ENCODE measurements at regions not wholly inside any gene's neighbourhood (a gene's known extent, or its start where the extent isn't known, plus 50 kb on each side); places are given as distances from the start of the nearest gene placed in this dataset.
A peak's percentile ranks its signal among the peaks of the same experiment; 100 is the strongest.

DNA sequence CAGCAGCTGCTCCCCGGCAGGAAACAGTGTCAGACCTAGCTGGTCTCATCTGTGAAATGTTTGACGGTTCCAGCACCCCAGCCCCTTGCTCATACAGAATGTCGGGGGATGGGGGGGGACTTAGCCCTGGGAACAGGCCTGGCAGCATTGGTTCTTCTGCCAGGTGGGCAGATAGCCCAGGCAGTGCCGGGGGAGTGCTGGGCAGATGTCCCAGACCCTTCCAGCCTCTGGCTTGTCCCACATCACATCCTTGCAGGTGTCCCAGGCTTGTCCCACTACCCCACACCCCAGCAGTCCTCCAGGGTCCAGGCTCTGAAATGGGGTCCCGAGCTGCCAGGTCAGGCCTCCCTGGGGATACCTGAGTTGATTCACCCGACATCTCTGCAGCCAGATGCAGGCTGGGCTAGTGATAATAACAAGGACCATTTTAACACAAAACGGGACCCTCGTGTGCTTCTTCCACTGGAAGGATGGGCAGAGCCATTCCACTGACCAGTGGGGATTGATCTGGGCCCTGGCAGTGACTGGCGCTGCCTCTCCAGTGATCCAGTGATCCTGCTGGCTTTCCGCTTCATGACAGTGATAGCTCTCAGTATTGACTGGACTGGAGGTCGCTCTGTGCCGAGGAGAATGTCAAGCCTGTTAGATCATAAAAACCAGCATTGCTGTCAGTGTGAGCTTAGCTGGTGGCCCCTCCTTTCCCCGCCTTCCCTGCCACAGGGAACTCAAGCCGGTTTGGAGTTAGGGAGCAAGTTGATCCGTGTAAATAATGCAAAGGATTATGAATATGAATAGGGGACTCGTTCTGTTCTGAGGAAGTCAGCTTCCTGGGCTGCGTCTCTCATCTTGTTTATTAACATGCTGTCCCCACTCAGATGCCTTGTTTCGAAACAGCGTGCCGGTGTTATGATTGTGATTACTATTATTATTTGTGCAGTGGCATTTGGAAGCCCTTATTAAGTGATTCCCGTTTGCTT, 180.6 kb downstream of the AACS start:
- Histone ChIP-seq H3K4me3 (ENCODE audit: low read depth, low read length, poor library complexity, severe bottlenecking) (no peak overlapping the region), H3K27ac (ENCODE audit: low read depth, low read length, poor library complexity, severe bottlenecking) (no peak overlapping the region), H3K9me3 (ENCODE audit: low read length) (no peaks in the 10 kb centered on the region), H3K4me2 (ENCODE audit: low read length) (no peak overlapping the region), H3K79me2 (ENCODE audit: insufficient read depth, low read depth, low read length) (no peaks in the 10 kb centered on the region), H3K4me1 (ENCODE audit: insufficient read depth, low read length, poor library complexity, severe bottlenecking) (peaks cover 35% of the 10 kb centered on the region), H3K36me3 (ENCODE audit: insufficient read depth, low read length) (no peaks in the 10 kb centered on the region), H4K20me1 (ENCODE audit: insufficient read depth, low read length) (no peaks in the 10 kb centered on the region), H3K9me2 (ENCODE audit: insufficient read depth, low read length) (no peaks in the 10 kb centered on the region), H2AFZ (ENCODE audit: low read length) (no peak overlapping the region)
- intact Hi-C loops (cut with micrococcal nuclease; ENCODE audit: unreplicated experiment), result loop anchor here (5.0 kb wide), 1 partner anchor 101 kb away; no protein-coding TSS in a partner anchor
- no TSS peak for BruUV-seq (replicated peaks)
- DNase-seq (ENCODE audit: low spot score), result no peak
- POLR2A ChIA-PET, result no interaction called here
- CTCF ChIA-PET (ENCODE audit: unreplicated experiment), result no interaction called here
- no peak for TF ChIP-seq EZH2phosphoT487 (IDR thresholded peaks at IDR 0.05; ENCODE audit: borderline replicate concordance, low read depth, low read length)

DNA sequence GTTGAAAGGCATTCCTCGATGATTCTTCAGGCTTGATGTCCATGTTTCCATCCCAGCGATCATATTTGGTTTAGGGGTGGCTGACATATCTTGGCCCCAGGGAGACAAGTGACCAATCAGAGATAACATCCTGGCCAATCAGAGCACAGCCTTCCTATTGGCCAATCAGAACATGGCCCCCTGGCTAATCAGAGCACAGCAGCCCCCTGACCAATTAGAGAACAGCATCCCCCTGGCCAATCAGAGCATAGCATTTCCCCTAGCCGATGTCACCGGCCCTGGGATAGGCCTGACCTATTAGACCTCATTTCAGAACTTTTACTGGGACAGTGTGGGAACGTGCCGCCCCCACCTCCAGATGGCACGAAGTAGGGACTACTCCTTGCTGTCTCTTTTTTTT, 182.2 kb downstream of the AACS start:
- peaks cover 44% of the 10 kb centered on the region for H3K4me1 ChIP-seq (ENCODE audit: insufficient read depth, low read length, poor library complexity, severe bottlenecking)
- H3K36me3 ChIP-seq (ENCODE audit: insufficient read depth, low read length), result no peaks in the 10 kb centered on the region
- peak overlapping the region; percentile 88 for H3K27ac ChIP-seq (ENCODE audit: low read depth, low read length, poor library complexity, severe bottlenecking)
- CTCF ChIA-PET (ENCODE audit: unreplicated experiment), result no interaction called here
- no peaks in the 10 kb centered on the region for H4K20me1 ChIP-seq (ENCODE audit: insufficient read depth, low read length)
- H3K79me2 ChIP-seq (ENCODE audit: insufficient read depth, low read depth, low read length), result no peaks in the 10 kb centered on the region
- TF ChIP-seq, protein P1, sequence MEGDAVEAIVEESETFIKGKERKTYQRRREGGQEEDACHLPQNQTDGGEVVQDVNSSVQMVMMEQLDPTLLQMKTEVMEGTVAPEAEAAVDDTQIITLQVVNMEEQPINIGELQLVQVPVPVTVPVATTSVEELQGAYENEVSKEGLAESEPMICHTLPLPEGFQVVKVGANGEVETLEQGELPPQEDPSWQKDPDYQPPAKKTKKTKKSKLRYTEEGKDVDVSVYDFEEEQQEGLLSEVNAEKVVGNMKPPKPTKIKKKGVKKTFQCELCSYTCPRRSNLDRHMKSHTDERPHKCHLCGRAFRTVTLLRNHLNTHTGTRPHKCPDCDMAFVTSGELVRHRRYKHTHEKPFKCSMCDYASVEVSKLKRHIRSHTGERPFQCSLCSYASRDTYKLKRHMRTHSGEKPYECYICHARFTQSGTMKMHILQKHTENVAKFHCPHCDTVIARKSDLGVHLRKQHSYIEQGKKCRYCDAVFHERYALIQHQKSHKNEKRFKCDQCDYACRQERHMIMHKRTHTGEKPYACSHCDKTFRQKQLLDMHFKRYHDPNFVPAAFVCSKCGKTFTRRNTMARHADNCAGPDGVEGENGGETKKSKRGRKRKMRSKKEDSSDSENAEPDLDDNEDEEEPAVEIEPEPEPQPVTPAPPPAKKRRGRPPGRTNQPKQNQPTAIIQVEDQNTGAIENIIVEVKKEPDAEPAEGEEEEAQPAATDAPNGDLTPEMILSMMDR (conservative IDR thresholded peaks at IDR 0.05; ENCODE audit: low read length), result no peak
- no peak for TF ChIP-seq EZH2phosphoT487 (IDR thresholded peaks at IDR 0.05; ENCODE audit: borderline replicate concordance, low read depth, low read length)
- intact Hi-C loops (cut with micrococcal nuclease; ENCODE audit: unreplicated experiment), result loop anchor here (5.0 kb wide), 1 partner anchor 100 kb away; no protein-coding TSS in a partner anchor
- H2AFZ ChIP-seq (ENCODE audit: low read length), result no peak overlapping the region; the same call in 1 of the 2 replicates
- DNase-seq (ENCODE audit: low spot score), result no peak
- POLR2A ChIA-PET, result no interaction called here
- H3K4me3 ChIP-seq (ENCODE audit: low read depth, low read length, poor library complexity, severe bottlenecking), result no peak overlapping the region
- no peaks in the 10 kb centered on the region for H3K9me3 ChIP-seq (ENCODE audit: low read length)
- H3K9me2 ChIP-seq (ENCODE audit: insufficient read depth, low read length), result no peaks in the 10 kb centered on the region
- no peak overlapping the region for H3K4me2 ChIP-seq (ENCODE audit: low read length)
- BruUV-seq (replicated peaks), result no TSS peak

DNA sequence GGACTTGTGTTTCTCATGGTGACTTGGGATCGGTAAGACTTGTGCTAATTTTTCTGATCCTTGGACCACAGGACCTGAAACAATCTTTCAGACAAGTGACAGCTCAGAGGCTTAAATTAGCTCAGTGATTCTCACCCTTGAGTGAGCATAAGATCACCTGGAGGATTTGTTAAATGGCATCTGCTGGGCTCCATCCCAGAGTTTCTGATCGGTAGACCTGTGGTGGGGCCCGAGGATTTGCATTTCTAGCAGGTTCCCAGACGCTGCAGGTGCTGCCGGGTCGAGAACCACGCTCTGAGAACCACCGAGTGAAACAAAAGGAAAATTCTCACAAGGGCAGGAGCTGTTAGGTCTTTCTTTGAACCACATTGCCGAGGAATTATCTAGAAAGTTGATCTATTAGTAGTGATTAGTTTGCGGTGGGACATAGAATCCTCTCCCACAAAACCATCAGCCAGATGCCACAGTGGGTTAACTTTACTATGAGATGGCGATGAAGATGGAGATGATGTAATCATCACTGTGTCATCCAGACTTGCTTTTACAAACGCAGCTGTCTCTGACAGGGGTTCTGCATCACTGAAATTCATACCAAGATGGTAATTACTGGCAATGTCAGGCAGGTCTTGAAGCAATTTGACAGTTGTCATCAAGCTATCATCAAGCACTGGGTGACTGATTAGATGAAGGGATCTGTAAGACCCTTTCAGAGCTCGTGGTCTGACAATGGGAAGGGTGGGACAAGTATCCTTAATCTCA, 184.0 kb downstream of the AACS start:
- peak overlapping the region; percentile 69 for H3K4me2 ChIP-seq (ENCODE audit: low read length)
- H3K4me3 ChIP-seq (ENCODE audit: low read depth, low read length, poor library complexity, severe bottlenecking), result peak overlapping the region; percentile 38
- H4K20me1 ChIP-seq (ENCODE audit: insufficient read depth, low read length), result no peaks in the 10 kb centered on the region
- BruUV-seq (replicated peaks), result TSS peak; percentile 55
- DNase-seq (ENCODE audit: low spot score), result peak; percentile 87
- H3K27ac ChIP-seq (ENCODE audit: low read depth, low read length, poor library complexity, severe bottlenecking), result peak overlapping the region; percentile 88
- H3K36me3 ChIP-seq (ENCODE audit: insufficient read depth, low read length), result no peaks in the 10 kb centered on the region
- peaks cover 44% of the 10 kb centered on the region for H3K4me1 ChIP-seq (ENCODE audit: insufficient read depth, low read length, poor library complexity, severe bottlenecking)
- intact Hi-C loops (cut with micrococcal nuclease; ENCODE audit: unreplicated experiment), result loop anchor here (2.0 to 5.0 kb wide), 2 partner anchors 58 to 98 kb away; no protein-coding TSS in a partner anchor
- H3K9me3 ChIP-seq (ENCODE audit: low read length), result no peaks in the 10 kb centered on the region
- CTCF ChIA-PET (ENCODE audit: unreplicated experiment), result interaction anchor here (1.0 to 2.2 kb wide), 3 partner anchors 9 to 84 kb away, joined by 3 to 6 read pairs (median 5); no protein-coding TSS in a partner anchor
- no peak for TF ChIP-seq EZH2phosphoT487 (IDR thresholded peaks at IDR 0.05; ENCODE audit: borderline replicate concordance, low read depth, low read length)
- TF ChIP-seq, protein P1 (conservative IDR thresholded peaks at IDR 0.05; ENCODE audit: low read length), result no peak
- H3K79me2 ChIP-seq (ENCODE audit: insufficient read depth, low read depth, low read length), result no peaks in the 10 kb centered on the region
- no peaks in the 10 kb centered on the region for H3K9me2 ChIP-seq (ENCODE audit: insufficient read depth, low read length)
- POLR2A ChIA-PET, result interaction anchor here (0.6 to 2.7 kb wide), 5 partner anchors 9 to 325 kb away, joined by 3 to 12 read pairs (median 3); no protein-coding TSS in a partner anchor
- peak overlapping the region; percentile 24; the same call in 1 of the 2 replicates for H2AFZ ChIP-seq (ENCODE audit: low read length)
